ENCODE measurements at regions not wholly inside any gene's neighbourhood (a gene's known extent, or its start where the extent isn't known, plus 50 kb on each side); places are given as distances from the start of the nearest gene placed in this dataset.

DNA sequence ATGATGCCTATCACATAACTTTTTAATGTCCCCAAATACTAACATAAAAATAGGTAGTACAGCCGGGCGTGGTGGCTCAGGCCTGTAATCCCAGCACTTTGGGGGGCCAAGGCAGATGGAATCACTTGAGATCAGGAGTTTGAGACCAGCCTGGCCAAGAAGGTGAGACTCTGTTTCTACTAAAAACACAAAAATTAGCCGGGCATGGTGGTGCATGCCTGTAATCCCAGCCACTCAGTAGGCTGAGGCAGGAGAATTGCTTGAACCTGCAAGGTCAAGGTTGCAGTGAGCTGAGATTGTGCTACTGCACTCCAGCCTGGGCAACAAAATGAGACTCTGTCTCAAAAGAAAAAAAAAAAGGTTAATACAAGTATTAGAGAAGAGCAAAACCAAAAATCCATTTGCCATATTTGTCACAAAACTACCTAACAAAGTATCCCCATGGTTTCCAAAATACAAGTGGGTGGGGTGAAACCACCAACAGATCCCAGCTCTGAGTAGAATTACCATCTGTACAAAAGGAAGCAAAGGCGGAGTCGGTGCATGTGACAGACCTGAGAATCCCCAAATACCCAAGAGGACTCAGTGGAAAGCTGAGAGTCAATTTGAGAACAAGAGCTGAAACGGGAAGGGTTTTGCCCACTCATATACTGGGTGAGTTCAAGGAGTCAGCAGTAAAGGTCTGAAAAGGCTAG lies 113.2 kb downstream of the TOMM20 start:
- POLR2A ChIA-PET: interaction anchor here (0.6 to 5.0 kb wide), 6 partner anchors 17 to 402 kb away, joined by 3 to 53 read pairs (median 14); no protein-coding TSS in a partner anchor
- intact Hi-C loops (cut with micrococcal nuclease): no loop called here
- no peak for DNase-seq (ENCODE audit: unreplicated experiment)
- CTCF ChIA-PET: interaction anchor here (3.2 kb wide), 1 partner anchor 68 kb away, joined by 11 read pairs; no protein-coding TSS in a partner anchor
- peaks cover 31% of the 10 kb centered on the region for H3K9me3 Mint-ChIP-seq (ENCODE audit: unreplicated experiment)
- H3K4me3 Mint-ChIP-seq (ENCODE audit: unreplicated experiment): no peak overlapping the region
- no peak overlapping the region for H3K27ac Mint-ChIP-seq (ENCODE audit: low read depth, unreplicated experiment)
- TF ChIP-seq, protein P1, sequence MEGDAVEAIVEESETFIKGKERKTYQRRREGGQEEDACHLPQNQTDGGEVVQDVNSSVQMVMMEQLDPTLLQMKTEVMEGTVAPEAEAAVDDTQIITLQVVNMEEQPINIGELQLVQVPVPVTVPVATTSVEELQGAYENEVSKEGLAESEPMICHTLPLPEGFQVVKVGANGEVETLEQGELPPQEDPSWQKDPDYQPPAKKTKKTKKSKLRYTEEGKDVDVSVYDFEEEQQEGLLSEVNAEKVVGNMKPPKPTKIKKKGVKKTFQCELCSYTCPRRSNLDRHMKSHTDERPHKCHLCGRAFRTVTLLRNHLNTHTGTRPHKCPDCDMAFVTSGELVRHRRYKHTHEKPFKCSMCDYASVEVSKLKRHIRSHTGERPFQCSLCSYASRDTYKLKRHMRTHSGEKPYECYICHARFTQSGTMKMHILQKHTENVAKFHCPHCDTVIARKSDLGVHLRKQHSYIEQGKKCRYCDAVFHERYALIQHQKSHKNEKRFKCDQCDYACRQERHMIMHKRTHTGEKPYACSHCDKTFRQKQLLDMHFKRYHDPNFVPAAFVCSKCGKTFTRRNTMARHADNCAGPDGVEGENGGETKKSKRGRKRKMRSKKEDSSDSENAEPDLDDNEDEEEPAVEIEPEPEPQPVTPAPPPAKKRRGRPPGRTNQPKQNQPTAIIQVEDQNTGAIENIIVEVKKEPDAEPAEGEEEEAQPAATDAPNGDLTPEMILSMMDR (IDR thresholded peaks at IDR 0.05; ENCODE audit: unreplicated experiment): no peak
- H3K4me1 Mint-ChIP-seq (ENCODE audit: insufficient read depth, unreplicated experiment): peaks cover 39% of the 10 kb centered on the region
- no TSS peak for BruUV-seq (replicated peaks)
- peaks cover 11% of the 10 kb centered on the region for H3K36me3 Mint-ChIP-seq (ENCODE audit: insufficient read depth, unreplicated experiment)
- no peaks in the 10 kb centered on the region for H3K27me3 Mint-ChIP-seq (ENCODE audit: insufficient read depth, unreplicated experiment)

DNA sequence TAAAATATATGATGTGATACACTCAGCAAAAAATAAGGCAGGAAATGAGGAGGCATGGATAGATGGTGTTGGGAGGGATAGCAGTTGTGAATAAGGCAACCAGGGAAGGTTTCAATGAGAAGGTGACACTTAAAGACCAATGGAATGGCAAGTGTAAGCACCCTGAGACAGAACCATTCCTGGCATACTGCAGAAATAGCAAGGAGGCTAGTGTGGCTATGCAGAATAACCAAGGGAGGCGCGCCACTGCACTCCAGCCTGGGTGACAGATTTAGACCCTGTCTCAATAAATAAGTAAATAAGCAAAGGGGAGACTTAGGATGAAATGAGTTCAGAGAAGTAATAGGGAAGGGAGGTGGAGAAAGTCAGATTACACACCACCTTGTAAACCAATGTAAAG lies 113.9 kb downstream of the TOMM20 start:
- Mint-ChIP-seq H3K4me3 (ENCODE audit: unreplicated experiment) (no peak overlapping the region), H3K36me3 (ENCODE audit: insufficient read depth, unreplicated experiment) (peaks cover 11% of the 10 kb centered on the region), H3K27ac (ENCODE audit: low read depth, unreplicated experiment) (no peak overlapping the region), H3K9me3 (ENCODE audit: unreplicated experiment) (peaks cover 30% of the 10 kb centered on the region), H3K27me3 (ENCODE audit: insufficient read depth, unreplicated experiment) (no peaks in the 10 kb centered on the region), H3K4me1 (ENCODE audit: insufficient read depth, unreplicated experiment) (peaks cover 39% of the 10 kb centered on the region)
- ChIA-PET CTCF (no interaction called here), POLR2A (no interaction called here)
- TF ChIP-seq, protein P1 (IDR thresholded peaks at IDR 0.05; ENCODE audit: unreplicated experiment): no peak
- no TSS peak for BruUV-seq (replicated peaks)
- intact Hi-C loops (cut with micrococcal nuclease): no loop called here
- no peak for DNase-seq (ENCODE audit: unreplicated experiment)

DNA sequence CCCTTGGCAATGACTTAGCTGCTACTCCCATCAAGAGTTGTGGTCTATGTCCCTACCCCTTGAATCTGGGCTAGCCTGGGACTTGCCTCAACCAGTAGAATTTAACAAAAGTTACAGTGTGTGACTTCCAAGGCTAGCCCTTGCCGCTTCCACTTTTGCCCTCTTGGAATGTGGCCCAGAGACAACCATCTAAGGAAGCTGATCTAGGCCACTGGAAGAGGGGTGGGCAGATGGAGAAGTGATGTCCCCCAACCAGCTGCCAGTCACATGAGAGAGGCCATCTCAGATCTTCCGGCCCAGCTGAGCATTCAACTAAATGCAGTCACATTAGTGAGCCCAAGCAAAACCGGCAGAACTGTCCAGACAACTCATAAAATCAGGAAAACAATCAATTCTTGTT lies 115.1 kb downstream of the TOMM20 start:
- ChIA-PET CTCF (interaction anchor here (0.5 kb wide), 1 partner anchor 514 kb away, joined by 3 read pairs; no protein-coding TSS in a partner anchor), POLR2A (interaction anchor here (0.7 to 1.2 kb wide), 2 partner anchors 289 to 409 kb away, joined by 3 read pairs; no protein-coding TSS in a partner anchor)
- DNase-seq (ENCODE audit: unreplicated experiment): no peak
- TF ChIP-seq, protein P1 (IDR thresholded peaks at IDR 0.05; ENCODE audit: unreplicated experiment): no peak
- peaks cover 18% of the 10 kb centered on the region for H3K9me3 Mint-ChIP-seq (ENCODE audit: unreplicated experiment)
- BruUV-seq (replicated peaks): no TSS peak
- intact Hi-C loops (cut with micrococcal nuclease): no loop called here
- H3K4me1 Mint-ChIP-seq (ENCODE audit: insufficient read depth, unreplicated experiment): peaks cover 31% of the 10 kb centered on the region
- H3K27me3 Mint-ChIP-seq (ENCODE audit: insufficient read depth, unreplicated experiment): no peaks in the 10 kb centered on the region
- peaks cover 11% of the 10 kb centered on the region for H3K36me3 Mint-ChIP-seq (ENCODE audit: insufficient read depth, unreplicated experiment)
- no peak overlapping the region for H3K27ac Mint-ChIP-seq (ENCODE audit: low read depth, unreplicated experiment)
- H3K4me3 Mint-ChIP-seq (ENCODE audit: unreplicated experiment): no peak overlapping the region

DNA sequence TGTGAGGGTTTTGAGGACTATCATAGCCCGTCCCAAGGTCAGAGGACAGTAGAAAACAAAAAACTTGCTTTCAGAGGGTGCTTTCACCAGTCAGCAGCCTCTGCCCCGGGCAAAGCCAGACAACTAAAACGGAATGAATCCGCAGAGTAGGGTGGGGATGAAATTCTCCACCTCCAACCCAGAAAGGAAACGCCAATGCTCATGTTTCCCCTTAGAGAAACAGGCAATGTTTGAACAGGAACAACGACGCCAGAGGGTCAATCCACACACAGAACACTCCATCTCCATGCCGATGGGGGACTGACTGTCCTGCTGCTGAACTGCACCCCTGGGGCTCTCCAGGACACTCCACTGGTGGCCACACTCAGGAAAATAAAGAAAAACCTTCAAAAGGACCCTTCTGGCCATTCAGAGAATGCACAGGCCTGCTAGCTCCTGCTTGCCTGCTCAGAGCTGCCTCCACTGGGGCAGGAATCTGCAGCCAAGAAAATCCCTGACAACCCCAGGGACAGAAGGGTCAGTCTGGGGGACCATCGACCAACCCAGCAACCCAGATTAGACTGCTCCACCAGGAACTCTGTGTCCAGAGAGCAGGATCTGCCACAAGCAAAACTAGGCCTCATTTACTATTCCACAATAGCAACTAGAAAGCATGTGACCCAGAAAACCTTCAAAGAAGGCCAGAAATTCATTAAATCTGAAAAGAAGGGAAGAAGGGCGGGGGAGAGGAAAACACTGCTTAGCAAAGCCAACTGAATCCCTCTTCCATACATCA lies 116.0 kb downstream of the TOMM20 start:
- ChIA-PET POLR2A (interaction anchor here (0.7 to 2.0 kb wide), 17 partner anchors 13 to 534 kb away, joined by 3 to 42 read pairs (median 7); partner anchors contain the start of gene TARBP1), CTCF (interaction anchor here (0.6 to 2.1 kb wide), 2 partner anchors 10 to 14 kb away, joined by 3 to 7 read pairs; no protein-coding TSS in a partner anchor)
- Mint-ChIP-seq H3K36me3 (ENCODE audit: insufficient read depth, unreplicated experiment) (peaks cover 11% of the 10 kb centered on the region), H3K4me3 (ENCODE audit: unreplicated experiment) (peak overlapping the region; percentile 47), H3K27ac (ENCODE audit: low read depth, unreplicated experiment) (peak overlapping the region; percentile 92), H3K9me3 (ENCODE audit: unreplicated experiment) (peaks cover 12% of the 10 kb centered on the region), H3K4me1 (ENCODE audit: insufficient read depth, unreplicated experiment) (peaks cover 22% of the 10 kb centered on the region), H3K27me3 (ENCODE audit: insufficient read depth, unreplicated experiment) (no peaks in the 10 kb centered on the region)
- no peak for DNase-seq (ENCODE audit: unreplicated experiment)
- TF ChIP-seq, protein P1 (IDR thresholded peaks at IDR 0.05; ENCODE audit: unreplicated experiment): no peak
- TSS peak; percentile 92 for BruUV-seq (replicated peaks)
- intact Hi-C loops (cut with micrococcal nuclease): loop anchor here (1.0 kb wide), 1 partner anchor 15 kb away; no protein-coding TSS in a partner anchor
